ENCODE measurements at regions not wholly inside any gene's neighbourhood (a gene's known extent, or its start where the extent isn't known, plus 50 kb on each side); places are given as distances from the start of the nearest gene placed in this dataset.
A peak's percentile ranks its signal among the peaks of the same experiment; 100 is the strongest.

DNA sequence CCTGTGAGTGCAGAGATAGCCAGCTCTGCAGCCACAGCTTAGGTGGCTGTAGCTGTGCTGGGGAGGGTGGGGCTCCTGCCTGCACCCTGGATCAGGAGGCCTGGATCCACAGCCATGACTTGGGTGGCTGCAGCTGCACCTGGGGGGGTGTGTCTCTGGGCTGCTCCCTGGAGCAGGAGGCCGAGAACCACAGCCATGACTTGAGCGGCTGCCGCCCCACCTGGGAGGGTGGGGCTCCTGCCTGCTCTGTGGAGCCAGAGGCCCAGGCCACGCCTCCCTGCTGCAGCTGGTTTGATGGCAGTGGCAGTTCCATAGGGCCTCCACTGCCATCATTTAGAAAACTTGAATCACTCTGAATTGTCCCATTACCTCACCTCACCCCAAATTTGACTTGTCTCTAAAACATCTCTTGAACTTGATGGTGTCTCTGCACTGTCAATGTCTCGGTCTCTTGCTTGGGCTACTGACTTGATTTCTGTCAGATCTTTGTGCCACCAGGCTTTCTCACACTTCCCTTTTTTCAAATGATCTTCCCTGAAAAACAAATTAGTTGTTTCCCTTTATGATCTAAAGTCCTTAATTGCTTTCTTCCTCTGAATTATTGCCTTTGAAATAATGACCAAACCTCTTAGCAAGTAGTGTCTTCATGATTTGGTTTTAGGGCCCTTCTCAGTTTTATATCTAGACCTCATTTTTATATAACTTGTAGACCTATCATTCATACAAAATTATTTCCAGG is 313.2 kb upstream of the MME start:
- no peak for DNase-seq (ENCODE audit: low read depth)

DNA sequence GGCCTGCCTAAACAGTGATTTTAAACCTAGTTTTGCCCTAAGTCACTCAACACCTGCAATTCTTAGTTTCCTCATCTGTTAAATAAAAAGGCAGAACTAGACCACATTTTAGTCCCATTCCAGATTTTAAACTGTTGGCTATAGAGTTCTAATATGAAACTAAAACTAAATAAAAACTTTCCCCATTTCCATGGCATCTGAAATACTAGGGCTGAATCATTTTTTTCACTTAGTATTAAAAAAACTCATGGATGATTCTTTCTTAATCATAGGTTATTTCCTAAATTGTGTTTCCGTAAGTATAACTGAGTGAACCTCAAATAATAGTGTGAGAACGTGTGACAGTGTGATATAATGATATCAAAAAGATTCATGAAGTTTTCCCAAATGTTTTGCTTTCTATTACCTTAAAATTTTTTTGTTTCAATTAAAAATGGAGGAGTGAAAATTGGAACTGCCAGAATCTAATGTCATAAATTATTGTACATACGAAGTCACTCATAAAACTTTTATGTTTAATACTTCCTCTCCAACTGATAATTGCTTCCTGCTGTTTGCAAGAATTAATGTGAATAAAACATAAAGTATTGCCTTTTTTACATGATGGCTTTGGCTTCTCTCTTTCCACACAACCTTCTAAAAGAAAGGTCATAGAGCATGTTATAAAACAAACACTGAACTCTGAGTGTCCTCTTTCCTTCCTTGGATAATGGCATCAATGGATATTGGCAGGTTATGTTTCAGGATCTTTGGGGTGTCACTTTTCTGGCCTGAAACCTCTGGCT is 315.1 kb upstream of the MME start:
- peak; percentile 30 for DNase-seq (ENCODE audit: low read depth)

DNA sequence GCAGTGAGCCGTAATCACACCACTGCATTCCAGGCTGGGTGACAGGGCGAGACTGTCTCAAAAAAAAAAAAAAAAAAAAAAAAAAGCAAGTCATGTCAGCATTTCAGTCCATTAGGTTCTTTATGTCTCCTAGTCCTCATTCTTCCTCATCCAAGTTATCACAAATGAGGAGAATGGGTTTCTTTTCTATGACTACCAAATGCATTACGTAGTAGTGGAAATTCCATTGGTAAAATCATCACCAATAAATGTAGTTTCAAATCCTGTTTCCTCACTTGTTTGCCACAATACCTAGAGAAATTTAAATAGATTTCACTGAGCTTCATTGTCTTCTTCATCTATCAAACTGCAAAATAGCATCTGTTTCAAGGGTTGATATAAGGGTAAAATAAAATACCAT is 317.6 kb upstream of the MME start:
- DNase-seq (ENCODE audit: low read depth): no peak

DNA sequence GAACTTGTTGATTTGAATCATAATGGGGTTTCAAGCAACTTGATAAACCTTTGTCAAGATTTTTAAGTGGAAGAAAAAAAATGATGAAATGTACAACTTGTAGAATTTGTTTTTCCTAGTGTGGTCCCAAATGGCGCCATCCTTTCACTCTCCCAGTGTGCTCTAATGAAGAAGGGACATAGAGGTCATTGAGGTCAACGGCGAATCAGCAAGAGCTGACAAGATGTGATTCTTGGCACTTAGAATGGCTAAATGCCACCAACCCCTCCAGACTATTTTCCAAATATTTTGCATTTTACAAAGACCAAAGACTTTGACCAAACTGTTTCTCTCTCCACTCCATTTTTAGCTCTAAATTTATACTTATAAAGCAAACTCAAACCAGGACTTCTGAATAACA is 320.2 kb upstream of the MME start:
- peak; percentile 63 for DNase-seq (ENCODE audit: low read depth)

DNA sequence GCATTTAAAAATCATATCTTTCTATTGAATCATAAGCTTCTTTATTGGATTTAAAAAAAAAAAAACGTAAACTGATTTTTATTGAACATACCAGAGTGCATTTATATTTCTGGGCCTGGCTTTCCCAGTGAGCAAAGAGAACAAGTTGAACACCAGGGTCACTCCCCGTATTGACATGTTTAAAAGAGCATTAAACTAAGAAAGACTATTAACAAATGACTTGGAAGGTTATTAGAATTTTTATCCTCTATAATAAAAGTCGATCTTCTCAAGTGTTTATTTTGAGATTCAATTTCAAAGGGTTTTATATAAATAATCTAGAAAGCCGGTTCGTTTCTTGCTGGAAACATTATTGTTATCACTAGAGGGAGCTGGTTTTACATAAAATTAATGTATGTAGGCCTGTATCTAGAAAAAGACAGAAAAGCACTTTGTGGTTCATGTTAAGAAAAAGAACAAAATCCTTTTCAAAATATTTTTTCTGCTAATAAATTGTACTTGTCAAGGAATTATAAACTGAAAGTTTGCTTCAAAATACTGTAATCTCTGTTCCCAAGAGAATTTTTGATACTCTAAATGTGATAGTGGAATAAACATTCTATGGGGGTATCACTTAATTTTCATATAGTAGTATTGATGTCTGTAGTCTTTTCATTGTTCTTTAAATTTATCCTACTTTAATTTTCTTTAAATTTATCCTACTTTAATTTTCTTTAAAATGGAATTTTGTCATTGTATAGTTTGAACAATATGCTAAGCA is 321.8 kb upstream of the MME start:
- peak; percentile 49 for DNase-seq (ENCODE audit: low read depth)

DNA sequence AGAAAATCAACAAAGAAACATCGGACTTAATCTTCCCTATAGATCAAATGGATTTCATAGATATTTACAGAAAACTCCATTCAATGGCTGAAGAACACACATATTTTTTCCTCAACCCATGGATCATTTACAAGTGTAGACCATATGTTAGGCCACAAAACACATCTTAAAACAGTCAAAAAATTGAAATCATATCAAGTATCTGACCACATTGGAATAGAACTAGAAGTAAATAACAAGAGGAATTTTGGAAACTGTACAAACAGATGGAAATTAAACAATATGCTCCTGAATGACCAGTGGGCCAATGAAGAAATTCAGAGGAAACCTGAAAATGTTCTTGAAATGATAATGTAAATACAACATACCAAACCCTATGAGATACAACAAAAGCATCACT is 323.1 kb upstream of the GPR149 start:
- DNase-seq (ENCODE audit: low read depth): no peak

DNA sequence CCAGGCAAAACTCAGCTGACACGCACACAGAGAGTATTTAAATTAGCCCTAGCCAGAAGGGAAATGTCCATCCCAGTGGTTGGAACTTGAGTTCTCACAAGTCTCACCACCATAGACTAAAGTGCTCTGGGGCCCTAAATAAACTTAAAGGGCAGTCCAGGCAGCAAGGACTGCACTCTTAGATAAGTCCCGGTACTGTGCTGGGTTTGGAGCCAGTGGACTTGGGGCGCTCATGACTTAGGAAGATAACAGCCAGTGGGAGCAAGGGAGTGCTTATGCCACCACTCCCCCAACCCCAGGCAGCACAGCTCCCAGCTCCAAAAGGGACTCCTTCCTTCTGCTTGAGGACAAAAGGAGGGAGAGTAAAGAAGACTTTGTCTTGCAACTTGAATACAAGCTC is 319.5 kb upstream of the GPR149 start:
- DNase-seq (ENCODE audit: low read depth): no peak

DNA sequence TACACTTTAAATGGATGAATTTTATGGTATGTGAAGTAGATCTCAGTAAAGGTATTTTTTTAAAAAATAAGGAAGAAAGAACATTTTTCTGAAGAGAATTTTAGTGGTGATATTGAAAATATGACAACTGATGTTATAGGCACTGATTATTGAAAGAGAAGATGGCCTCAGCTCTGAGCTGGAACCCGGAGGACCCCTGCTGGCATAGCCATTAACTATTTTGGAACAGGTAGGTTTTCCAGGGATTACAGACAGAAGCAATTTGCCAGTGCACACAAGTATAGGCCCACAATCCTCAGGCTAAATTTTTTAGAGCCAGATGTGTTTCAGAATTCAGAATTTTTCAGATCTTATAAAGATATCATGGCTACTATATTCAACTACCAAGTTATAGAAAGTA is 315.9 kb upstream of the GPR149 start:
- no peak for DNase-seq (ENCODE audit: low read depth)

DNA sequence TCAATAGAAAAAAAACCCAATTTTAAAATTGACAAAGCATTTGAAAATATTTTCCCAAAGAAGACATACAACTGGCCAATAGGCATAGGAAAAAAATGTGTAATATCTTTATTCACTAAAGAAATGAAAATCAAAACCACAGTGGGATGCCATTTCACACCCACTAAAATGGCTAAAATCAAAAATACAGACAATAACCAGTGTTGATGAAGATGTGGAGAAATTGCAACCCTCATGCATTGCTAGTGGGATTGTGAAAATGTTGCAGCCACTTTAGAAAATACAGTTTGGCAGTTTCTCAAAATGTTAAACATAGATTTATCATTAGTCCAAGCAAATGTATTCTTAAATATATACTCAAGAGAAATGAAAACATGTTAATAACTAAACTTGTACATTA is 315.1 kb upstream of the GPR149 start:
- no peak for DNase-seq (ENCODE audit: low read depth)

DNA sequence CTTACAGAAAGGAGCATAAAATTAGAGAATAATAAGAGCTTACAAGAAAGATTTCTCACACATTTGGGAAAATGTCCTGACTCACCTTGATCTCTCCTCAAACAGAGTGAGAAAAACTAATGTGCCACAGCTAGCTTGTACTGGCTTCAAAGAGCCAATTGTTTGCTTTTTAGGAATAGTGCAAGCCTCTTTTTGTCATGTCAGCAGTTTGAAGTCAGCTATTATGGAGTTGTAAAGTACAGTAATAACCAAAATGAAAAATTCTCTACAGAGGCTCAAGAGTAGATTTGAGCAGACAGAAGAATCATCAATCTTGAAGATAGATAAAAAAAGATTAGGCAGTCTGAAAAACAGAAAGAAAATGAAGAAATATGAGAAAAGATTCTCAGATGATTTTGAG is 313.4 kb upstream of the GPR149 start:
- no peak for DNase-seq (ENCODE audit: low read depth)

DNA sequence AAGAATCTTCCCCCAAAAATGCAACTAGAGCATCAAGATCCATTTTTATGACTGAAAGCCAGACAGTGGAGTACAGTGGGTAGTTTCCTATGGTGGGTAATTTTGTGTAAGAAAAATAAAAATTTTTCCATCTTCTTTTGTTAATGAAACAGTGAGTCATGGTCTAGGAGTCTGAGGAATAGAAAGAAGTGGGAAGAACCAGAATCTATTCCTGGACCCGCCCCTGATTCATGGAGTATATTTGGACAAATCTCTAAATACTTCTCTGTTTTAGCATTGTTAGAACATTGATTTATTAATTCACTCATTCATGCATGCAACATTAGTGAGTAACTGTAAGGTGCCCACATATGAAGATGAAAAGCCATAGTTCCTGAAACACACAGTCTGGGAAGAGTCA is 304.5 kb upstream of the GPR149 start:
- DNase-seq (ENCODE audit: low read depth): no peak

DNA sequence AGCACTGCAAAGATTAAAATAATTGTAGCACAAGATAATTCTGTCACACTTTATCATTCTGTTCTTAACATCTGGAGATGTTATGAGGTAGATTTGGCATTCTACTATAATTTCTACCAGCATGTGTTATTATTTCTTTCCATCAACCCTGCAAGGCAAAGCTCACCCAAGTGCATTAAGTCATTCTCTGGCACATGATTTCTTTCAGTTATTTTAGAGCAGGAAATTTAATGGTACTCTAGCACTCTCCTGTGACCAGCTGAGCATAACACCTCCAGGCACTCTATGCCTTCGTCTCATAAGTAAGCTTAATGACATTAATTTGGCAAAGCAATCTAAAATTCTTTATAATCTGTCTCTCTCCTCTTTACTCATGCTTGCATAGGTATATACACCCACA is 300.2 kb upstream of the GPR149 start:
- DNase-seq (ENCODE audit: low read depth): peak; percentile 0

DNA sequence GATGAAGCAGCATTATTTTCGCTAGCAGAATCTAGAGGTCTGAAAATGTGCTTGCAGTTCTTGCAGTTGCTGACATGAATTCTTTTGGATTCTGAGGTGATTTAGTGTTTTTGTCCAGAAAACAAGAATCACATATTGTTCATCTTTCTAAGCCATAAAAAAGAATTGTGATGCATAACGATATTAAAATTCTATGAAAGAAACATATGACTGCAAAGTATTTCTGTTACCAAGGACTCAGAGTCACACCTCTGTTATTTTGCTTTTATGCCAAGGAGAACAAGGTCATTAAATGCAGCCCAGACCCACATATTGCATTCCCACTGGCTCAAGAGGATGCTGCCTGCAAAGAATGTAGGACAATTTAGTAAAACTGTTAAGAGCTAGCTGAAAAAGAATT is 299.8 kb upstream of the GPR149 start:
- no peak for DNase-seq (ENCODE audit: low read depth)

DNA sequence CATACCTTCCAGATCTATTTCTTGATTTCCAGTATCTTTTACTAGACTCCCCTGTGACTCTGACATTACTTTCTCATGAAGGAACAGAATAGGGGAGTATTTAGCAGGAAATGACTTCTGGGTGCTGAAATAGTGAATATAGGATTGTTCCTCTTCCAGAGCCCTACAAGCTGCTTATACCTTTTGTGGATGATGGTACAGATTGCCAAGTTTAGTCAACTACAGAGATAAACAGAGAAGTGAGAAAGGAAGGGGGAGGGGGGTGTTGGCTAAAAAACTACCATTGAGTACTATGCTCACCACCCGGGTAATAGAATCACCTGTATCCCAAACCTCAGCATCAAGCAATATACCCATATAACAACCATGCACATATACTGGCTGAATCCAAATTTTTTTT is 298.3 kb upstream of the GPR149 start:
- DNase-seq (ENCODE audit: low read depth): no peak

DNA sequence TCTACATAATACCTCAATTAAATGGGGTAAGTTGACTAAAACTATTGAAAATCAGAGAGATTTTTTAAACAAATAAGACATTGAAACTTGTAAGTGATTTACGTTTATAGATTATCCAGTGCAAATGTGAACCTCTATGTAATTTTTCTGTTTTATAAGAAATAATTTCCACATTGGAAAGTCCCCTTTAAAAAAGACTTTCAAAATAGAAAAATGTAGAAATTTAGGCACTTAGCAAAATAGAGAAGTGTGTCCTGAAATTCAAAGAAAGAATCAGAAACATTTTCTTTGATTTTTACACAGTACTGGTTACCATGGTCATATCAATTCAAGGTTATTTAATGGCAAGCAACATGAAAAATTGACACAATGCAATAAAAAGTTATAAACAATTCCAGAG is 290.9 kb upstream of the GPR149 start:
- no peak for DNase-seq (ENCODE audit: low read depth)

DNA sequence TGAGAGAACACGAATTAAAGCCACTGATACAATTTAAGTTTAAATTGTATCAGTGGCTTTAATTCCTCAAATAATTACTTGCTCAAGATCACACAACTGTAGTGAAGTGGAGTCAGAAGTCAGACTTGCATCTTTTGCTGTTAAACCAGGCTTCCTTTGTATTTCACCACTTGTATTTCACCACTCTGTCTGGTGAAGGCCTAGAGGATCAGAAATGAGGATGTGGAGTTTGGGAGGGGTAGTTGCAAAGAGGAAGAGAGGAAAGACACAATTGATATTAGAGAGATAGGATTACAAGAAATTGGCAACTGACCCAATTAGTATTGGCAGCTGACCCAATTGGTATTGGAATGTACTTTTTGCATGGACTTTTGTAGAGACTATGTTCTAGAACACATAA is 288.1 kb upstream of the GPR149 start:
- no peak for DNase-seq (ENCODE audit: low read depth)

DNA sequence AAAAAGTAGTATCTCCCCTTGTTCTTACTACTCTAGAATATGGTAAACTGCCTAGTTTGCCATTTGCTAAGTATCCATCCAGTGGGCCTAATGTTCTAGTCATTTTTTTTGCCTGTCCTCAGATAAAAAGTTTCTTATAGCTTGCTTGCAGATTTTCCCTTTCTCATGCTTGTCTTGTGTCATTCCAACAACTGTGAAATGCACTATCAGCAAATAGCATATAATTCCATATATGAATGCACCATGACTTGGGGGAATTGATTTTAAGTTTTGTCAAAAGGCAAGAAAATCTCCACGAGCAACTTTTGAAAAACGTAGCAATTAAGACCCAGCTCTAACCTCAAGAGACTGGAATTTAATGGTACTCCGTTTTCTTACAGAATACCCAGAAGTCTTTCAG is 286.2 kb upstream of the GPR149 start:
- no peak for DNase-seq (ENCODE audit: low read depth)

DNA sequence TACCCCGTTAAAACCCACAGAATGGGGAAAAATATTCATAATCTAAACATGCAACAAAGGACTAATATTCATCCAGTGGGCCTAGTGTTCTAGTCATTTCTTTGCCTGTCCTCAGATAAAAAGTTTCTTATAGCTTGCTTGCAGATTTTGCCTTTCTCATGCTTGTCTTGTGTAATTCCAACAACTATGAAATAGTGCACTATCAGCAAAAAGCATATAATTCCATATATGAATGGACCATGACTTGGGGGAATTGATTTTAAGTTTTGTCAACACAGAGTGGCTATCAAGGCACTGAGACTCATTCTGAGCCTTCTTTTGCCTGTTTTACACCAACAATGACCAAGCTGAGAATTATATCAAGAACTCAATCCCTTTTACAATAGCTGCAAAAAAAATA is 278.6 kb upstream of the GPR149 start:
- DNase-seq (ENCODE audit: low read depth): no peak

DNA sequence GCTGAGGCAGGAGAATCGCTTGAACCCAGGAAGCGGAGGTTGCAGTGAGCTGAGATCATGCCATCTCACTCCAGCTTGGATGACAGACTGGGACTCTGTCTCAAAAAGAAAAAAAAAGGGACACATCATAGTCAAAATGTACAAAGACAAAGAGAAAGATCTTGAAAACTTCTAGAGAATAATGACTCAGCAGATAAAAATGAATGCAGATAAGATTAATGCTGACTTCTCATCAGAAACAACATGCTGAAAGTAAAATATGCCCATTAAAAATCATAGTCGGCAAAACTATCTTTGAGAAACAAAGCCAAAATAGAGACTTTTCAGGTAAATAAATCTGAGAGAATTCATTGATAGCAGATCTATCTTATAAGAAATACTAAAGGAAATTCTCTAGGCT is 271.1 kb upstream of the GPR149 start:
- peak; percentile 1 for DNase-seq (ENCODE audit: low read depth)

DNA sequence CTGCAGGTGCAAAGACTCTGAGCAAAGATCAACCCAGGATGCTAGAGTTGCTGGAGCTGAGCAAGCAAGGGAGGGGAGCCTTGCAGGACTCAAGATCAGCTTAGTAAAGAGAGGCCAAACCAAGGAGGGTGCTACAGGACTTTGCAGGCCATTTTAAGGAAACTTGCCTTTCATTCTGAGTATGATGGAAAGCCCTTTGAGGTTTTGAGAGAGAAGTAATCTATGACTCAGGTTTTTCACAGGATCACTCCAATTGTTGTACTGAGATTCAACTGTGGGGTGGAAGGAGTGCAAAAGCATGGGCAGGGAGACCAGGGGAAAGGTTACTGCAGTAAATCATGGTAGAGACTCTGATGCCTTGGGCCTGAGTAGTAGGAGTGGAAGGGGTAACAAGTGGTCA is 260.4 kb upstream of the GPR149 start:
- DNase-seq (ENCODE audit: low read depth): no peak

DNA sequence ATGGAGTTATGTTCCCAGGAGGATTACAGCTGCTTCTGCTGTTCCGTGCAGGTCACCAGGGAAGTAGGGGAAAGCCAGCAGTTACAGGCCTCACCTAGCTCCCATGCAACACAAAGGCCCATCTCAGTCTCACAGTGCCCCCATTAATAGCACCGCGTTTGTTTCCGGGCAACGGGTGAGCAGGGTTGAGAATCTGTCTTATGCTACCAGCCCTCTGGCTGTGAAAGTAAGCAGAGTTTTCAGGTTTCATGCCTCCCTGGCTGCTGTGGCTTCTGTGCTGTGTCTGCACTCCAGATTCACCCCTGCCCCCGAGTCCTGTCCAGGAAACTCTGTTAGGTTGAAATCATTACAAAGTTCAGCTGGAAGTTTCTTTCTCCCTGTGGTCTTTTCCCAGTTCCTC is 254.4 kb upstream of the GPR149 start:
- no peak for DNase-seq (ENCODE audit: low read depth)

DNA sequence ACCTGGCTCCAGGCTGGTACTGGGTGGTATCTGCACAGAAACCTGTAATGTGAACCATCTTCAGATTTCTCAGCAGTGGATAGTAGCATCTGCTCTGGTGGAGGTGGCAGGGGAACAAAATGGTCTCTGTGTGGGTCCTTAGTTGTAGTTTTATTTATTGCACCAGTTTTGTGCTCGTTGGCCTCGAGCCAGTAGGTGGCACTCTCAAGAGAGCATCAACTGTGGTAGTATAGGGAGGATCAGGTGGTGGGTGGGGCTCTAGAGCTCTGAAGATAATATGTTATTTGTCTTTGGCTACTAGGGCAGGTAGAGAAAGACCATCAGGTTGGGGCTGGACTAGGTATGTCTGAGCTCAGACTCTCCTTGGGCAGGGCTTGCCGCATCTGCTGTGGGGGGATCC is 254.0 kb upstream of the GPR149 start:
- DNase-seq (ENCODE audit: low read depth): no peak

DNA sequence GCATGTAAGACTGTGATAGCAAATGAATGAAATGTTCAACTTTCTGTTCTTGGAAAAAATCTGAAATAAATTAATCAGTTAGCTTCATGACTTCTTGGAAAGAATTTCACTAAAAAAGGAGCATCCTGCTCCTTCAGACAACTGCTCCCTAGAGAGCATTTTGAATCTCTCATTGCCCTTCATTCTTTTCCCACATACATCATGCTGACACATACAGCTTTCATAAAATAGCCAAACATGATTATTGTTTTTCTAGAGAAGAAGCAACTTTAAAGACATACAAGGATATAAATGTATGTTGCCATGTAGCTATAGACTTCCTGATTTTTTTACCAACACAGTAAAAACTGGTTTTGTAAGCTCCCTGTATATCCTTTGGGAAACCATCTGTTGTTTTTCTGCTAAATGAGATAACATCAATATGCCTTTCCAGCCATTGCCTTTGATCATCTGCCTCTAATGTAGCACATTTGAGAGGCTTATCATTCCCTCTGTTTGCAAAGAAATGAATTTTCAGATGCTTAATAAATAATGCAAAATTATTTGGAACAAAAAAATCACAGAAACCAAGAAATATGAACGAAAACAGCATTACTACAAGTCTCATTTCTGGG is 248.2 kb upstream of the GPR149 start:
- DNase-seq (ENCODE audit: low read depth): no peak
